ENCODE measurements at regions not wholly inside any gene's neighbourhood (a gene's known extent, or its start where the extent isn't known, plus 50 kb on each side); places are given as distances from the start of the nearest gene placed in this dataset.

DNA sequence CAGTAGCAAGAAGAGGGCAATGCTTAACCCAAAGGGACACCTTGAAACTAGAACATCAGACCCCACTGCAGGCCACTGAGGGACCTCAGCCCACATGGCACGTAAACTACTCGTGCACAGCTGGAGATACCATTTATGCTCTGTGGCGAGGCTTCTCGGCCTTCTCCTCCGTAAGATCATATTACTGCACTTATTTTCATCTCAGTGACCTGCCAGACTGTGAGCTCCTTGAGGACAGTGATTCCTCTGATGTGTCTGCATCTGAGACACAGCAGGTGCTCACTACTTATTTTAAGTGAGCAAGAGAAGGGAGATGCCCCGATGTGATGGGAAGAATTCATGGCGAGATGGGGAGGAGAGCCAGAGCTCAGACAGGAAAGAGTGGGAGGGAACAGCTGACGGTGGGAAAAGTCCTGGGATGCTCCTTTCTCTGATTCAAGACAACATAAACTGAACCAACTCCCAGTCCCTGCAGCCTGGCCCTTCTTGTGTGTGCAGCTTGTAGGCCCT, 137.6 kb downstream of the RPLP1 start:
- TF ChIP-seq CTCF (IDR thresholded peaks at IDR 0.05; ENCODE audit: low read depth, low read length, missing input control) = no peak
- TF ChIP-seq JUND (IDR thresholded peaks at IDR 0.05) = no peak
- TF ChIP-seq HNF4A (conservative IDR thresholded peaks at IDR 0.05) = no peak
- TF ChIP-seq, protein P1, sequence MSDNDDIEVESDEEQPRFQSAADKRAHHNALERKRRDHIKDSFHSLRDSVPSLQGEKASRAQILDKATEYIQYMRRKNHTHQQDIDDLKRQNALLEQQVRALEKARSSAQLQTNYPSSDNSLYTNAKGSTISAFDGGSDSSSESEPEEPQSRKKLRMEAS (IDR thresholded peaks at IDR 0.05) = no peak
- TF ChIP-seq TAF1 (conservative IDR thresholded peaks at IDR 0.05) = no peak
- no peak for TF ChIP-seq YY1 (IDR thresholded peaks at IDR 0.05)
- TF ChIP-seq SP1 (IDR thresholded peaks at IDR 0.05) = no peak
- TF ChIP-seq, protein P2, sequence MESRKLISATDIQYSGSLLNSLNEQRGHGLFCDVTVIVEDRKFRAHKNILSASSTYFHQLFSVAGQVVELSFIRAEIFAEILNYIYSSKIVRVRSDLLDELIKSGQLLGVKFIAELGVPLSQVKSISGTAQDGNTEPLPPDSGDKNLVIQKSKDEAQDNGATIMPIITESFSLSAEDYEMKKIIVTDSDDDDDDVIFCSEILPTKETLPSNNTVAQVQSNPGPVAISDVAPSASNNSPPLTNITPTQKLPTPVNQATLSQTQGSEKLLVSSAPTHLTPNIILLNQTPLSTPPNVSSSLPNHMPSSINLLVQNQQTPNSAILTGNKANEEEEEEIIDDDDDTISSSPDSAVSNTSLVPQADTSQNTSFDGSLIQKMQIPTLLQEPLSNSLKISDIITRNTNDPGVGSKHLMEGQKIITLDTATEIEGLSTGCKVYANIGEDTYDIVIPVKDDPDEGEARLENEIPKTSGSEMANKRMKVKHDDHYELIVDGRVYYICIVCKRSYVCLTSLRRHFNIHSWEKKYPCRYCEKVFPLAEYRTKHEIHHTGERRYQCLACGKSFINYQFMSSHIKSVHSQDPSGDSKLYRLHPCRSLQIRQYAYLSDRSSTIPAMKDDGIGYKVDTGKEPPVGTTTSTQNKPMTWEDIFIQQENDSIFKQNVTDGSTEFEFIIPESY (IDR thresholded peaks at IDR 0.05) = no peak
- TF ChIP-seq RAD21 (IDR thresholded peaks at IDR 0.05) = no peak
- TF ChIP-seq, protein P3, sequence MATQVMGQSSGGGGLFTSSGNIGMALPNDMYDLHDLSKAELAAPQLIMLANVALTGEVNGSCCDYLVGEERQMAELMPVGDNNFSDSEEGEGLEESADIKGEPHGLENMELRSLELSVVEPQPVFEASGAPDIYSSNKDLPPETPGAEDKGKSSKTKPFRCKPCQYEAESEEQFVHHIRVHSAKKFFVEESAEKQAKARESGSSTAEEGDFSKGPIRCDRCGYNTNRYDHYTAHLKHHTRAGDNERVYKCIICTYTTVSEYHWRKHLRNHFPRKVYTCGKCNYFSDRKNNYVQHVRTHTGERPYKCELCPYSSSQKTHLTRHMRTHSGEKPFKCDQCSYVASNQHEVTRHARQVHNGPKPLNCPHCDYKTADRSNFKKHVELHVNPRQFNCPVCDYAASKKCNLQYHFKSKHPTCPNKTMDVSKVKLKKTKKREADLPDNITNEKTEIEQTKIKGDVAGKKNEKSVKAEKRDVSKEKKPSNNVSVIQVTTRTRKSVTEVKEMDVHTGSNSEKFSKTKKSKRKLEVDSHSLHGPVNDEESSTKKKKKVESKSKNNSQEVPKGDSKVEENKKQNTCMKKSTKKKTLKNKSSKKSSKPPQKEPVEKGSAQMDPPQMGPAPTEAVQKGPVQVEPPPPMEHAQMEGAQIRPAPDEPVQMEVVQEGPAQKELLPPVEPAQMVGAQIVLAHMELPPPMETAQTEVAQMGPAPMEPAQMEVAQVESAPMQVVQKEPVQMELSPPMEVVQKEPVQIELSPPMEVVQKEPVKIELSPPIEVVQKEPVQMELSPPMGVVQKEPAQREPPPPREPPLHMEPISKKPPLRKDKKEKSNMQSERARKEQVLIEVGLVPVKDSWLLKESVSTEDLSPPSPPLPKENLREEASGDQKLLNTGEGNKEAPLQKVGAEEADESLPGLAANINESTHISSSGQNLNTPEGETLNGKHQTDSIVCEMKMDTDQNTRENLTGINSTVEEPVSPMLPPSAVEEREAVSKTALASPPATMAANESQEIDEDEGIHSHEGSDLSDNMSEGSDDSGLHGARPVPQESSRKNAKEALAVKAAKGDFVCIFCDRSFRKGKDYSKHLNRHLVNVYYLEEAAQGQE (IDR thresholded peaks at IDR 0.05) = no peak
- TF ChIP-seq EGR1 (IDR thresholded peaks at IDR 0.05; ENCODE audit: low read depth in 2 of 2) = no peak
- no peak for TF ChIP-seq GABPA (IDR thresholded peaks at IDR 0.05 in 1 of 2, conservative IDR thresholded peaks at IDR 0.05 in 1 of 2)
- no peak for TF ChIP-seq RXRA (IDR thresholded peaks at IDR 0.05)

Data from liver (tissue), 3 donors.